GM21825 (cell line): ENCODE measurements at regions not wholly inside any gene's neighbourhood (a gene's known extent, or its start where the extent isn't known, plus 50 kb on each side); places are given as distances from the start of the nearest gene placed in this dataset.
A peak's percentile ranks its signal among the peaks of the same experiment; 100 is the strongest.

Source experiments
- ATAC-seq: cut with Tn5 transposase; IDR thresholded peaks from one replicate; pipeline ENCODE4 v1.9.1; 2021; ENCODE audit warnings: mild to moderate bottlenecking, moderate library complexity; ENCODE audit not compliant: unreplicated experiment

DNA sequence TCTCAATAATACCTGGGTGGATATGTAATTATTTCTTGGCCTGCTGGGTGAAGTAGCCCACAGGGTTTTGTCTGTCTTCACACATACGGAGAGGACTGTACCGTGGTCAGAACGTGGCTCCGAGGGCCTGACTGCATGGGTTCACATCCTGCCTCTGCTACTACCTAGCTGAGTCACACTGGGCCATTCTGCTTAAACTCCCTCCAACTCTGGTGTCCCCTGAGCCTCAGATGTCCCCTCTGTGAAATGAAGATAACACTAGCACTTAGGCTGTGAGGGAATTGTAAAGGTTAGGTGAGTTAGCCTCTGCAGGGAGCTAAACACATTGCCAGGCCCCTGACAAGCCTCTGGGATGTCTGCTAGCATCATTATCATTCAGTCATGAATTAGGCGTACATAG lies 120.1 kb upstream of the NABP1 start:
- no peak for ATAC-seq

GRCh38 chr2:191559569-191559968 lies 118.4 kb upstream of the NABP1 start:
- ATAC-seq: no peak

- no peak for ATAC-seq
Observed at GRCh38 chr2:191560411-191560980, 117.4 kb upstream of the NABP1 start.

DNA sequence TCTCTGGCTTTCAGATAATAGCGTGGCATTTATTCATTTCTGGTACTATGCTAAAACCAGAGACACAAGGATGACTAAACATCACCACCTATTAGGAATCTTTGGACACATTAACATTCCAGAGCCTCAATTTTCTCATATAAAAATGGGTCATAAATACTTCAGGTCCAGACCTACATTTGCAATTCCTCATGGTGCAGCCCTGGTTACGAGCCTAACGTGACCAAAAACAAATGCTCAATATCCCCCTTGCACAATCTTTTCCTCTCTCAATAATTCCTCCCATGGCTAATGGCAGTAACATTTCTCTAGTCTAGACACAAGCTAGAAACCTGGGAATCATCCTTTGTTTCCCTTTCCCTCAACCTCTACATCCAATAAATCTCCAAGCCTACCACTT lies 112.8 kb upstream of the NABP1 start:
- ATAC-seq: no peak

- ATAC-seq: peak; percentile 66
Observed at GRCh38 chr2:191565647-191566198, 112.2 kb upstream of the NABP1 start.

DNA sequence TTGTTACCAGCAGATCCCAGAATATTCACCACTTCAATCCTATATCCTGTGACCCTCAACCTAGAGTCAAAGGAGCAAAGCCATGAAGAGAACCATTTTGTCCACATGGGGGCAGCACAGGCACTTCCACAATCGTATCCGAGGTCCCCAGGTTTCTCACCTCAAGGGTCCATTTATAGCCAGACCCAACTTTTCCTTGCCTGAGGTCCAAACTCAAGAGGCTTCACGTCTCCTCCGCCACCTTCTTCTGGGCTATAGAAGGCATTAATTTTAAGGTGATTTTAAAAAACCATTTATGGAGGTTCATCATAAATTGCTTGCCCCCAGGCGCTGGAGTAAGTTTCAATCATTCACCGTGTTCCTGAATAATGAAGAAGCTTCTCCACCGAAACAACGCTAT lies 111.6 kb upstream of the NABP1 start:
- ATAC-seq: peak; percentile 76

DNA sequence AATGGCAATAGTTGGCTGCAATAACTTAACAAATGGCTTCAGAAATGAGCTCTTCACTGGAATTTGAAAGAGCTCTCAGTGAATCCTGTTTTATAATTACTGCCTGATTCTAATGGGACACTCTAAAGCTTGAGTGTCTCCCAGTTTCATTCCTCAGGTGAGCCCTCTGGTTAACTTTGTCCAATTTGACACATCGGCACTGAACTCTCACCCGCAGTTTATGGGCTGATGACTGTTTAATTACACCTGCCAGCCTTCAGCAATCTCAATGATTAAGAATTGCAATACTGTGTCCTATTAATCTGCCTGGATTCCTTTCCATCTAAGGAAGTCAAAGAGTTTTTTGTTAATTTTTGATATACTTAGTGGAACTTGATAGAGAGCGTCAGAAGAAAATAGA lies 110.7 kb upstream of the NABP1 start:
- no peak for ATAC-seq

GRCh38 chr2:191569025-191569424 lies 108.9 kb upstream of the NABP1 start:
- ATAC-seq: no peak

DNA sequence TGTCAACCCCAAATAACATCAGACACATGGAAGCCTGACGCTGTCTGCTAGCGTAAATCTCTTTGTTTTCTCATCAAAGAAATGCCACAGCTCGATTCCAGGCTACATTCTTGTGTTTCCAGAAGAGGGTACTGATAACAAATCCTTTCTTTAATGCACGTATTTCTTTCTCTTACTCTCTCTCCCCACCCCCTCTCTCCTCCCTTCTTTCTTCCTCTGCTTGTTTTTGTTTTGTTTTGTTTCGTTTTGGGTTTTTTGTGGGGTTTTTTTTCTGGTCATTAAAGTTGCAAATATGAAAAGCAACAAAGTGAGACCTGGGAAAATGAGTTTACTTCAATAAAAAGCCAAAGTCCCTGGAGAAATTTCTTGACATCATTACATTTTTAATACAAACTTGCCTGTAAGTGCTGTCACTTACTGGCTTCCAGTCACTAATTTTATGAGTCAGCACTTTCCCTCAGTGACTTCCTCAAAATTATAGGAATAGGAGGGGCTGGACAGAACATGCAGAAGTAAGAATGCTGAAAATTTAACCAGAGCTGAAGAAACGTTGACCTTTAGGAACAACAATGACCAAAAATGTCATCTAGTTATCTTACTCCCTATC lies 106.7 kb upstream of the NABP1 start:
- ATAC-seq: peak; percentile 61

DNA sequence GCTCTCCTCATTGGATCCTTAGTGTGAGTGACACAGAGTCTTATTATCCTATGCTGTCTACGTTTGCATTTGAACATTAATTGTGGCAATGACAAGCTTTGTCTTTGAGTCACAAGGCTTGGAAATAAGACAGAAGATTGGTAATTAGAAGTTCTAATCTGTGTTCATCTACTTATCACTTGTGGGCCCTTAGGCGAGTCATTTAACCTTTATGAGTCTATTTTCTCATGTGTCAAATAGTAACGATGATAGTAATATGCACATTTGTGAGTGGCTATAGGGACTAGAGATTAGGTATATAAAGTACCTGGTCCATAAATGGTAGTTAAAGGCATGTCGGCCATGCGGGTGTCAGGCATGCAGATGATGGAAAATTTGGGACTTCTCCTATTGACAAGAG lies 105.6 kb upstream of the NABP1 start:
- no peak for ATAC-seq

- ATAC-seq: no peak
Observed at GRCh38 chr2:191573216-191573615, 104.7 kb upstream of the NABP1 start.

GRCh38 chr2:191574232-191574631 lies 103.7 kb upstream of the NABP1 start:
- ATAC-seq: no peak

GRCh38 chr2:191577605-191578004 lies 100.3 kb upstream of the NABP1 start:
- no peak for ATAC-seq

GRCh38 chr2:191578031-191578430 lies 99.9 kb upstream of the NABP1 start:
- no peak for ATAC-seq

DNA sequence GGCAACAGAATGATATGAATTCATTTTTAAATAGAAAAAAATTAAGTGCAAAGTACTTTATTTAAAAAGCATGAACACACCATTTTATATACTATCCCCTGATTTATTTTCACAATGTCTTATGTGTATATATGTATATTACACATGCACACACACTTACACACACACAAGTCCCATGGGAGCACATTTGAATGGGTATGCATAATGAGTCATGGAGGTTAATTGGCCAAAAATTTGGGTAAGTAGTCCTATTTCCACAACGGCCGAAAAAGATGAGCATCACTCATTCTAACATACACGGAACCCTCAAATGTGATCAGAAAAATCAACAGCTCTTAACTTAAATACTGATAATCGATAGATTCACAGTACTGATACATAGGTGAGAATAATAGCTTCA lies 97.4 kb upstream of the NABP1 start:
- ATAC-seq: no peak

DNA sequence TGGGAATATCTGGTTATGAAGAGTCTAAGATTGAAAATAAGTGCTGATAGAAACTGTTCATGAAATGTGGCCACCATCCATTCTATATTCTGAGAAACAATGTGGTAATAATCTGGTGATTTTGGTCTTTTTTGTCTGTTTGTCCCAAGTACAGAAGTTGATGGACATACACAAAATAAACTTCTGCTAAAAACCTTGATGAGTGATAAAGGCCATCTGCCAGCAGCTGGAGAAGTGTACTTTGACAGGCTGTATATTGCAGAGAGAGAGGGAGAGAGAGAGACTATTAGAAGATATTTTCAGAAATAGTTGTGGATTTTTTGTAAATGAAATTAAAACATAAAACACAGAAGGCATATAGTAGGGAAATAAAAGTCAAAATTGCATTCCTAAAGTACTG lies 96.9 kb upstream of the NABP1 start:
- ATAC-seq: no peak

- no peak for ATAC-seq
Observed at GRCh38 chr2:191582355-191582754, 95.6 kb upstream of the NABP1 start.

- ATAC-seq: no peak
Observed at GRCh38 chr2:191591025-191591424, 86.9 kb upstream of the NABP1 start.

DNA sequence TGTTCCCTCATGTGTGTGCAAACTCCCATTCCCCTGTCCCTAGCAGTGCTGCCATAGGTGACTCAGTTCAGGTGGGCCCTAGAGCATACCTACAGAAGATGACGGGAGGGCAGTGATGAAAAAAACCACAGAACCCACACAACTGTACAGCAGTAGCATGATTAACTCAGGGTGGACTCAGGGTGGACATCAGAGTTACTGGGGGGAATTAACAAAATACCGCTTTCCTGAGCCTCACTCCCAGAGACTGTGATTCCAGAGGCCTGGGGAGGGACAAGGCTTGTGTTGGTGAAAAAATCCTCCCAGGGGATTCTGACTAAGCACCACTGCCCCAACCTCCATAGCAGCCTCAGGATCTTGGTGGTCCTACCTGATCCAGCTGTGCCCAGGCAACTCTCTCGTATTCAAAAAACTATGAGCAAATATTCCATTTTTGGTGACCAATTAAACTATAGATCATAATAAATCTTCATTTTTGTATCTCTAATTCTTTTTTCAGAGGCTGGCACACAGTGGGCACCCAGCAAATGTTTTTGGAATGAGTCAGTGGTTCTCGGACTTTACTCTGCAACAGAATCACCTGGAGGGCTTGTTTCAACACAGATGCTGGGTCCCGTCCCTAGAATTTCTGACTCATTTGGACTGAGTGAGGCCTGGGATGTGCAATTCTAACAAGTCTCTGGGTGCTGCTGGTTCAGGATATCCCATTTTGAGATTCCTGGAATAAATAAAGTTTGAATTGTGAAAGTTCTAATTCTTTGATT lies 84.1 kb upstream of the NABP1 start:
- ATAC-seq: no peak

DNA sequence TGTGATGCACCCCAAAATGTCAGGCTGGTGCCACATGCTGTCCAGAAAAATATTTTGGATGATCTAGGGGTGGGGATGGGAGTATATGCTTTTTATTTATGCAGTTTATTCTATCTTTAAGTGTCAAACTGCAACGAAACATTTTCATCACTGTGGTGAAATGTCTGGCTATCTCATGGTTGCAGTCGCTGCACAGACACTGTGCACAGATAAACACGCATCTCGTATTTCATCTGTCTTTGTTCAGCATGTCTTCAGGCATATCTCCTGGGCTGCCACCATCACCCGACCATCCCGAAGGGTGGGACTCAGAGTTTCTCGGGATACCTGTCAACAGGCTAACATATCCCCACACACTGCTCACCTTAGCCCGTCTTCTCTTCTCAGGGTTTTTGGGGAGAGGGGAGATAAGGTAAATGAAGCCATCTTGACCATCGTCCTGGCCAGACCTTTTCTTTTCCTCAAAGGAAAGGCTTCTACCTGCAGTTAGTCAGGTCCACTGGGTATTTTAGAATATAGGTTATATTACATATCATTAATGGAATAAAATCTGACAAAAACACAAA lies 80.7 kb upstream of the NABP1 start:
- no peak for ATAC-seq

DNA sequence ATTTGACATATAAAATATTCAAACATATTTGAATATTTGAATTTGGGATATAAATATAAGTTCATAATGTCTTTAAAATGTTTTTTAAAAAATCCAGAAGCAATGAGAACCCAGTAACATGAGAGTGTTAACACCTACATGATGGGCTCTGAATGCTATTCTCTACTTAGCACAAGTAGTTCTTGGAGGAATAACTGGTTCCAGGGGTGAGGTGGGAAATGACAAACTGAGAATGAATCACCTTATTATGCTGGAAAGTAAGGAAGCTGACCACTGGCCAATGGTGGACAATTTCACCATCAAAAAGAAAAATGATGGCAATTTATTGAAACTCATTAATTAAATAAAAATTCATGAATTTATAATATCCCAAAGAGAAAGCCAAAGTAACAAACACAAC lies 79.6 kb upstream of the NABP1 start:
- no peak for ATAC-seq

DNA sequence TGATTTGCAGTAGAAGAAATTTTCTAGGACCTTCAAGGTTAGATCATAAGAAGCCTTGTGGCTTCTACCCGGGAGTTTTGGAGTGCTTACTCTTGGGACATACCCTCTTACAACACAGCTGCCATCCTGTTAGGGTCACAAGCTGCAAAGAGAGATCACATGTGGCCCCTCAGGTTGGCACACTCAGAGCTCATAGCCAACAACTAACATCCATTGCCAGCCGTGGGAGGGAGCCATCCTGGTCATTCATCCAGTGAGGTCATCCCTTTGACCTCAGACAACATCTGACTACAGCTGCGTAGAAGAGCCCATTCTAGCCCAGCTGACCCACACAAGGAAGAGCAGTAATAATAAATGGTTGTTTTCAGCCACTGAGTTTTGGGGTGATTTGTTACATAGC lies 76.9 kb upstream of the NABP1 start:
- no peak for ATAC-seq
